ENCODE measurements at regions not wholly inside any gene's neighbourhood (a gene's known extent, or its start where the extent isn't known, plus 50 kb on each side); places are given as distances from the start of the nearest gene placed in this dataset.

DNA sequence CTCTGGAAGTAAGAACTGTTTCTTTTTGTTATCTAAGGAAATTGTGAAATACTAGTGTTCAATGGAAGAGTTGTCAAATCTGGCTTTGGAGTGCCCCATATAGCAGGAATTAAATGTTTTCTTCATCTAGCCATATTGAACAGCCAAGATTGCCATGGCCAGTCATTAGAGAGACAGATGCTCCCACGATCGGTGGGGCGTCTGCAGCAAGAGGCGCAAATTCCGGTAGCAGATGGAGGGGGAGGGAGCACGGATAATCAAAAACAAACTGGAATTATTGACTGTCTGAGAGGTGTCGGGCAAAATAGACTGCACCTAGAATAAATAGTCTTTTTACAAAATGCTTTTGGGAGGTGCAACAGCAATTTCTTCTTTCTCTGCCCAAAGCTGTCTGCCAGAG lies 139.1 kb upstream of the FSTL4 start:
- in situ Hi-C loops (cut with MboI; ENCODE audit: low sequenced_read_pairs, unreplicated experiment) = no loop called here
- DNase-seq (ENCODE audit: low spot score) = no peak
- no peak for TF ChIP-seq CTCF (IDR thresholded peaks at IDR 0.05; ENCODE audit: borderline replicate concordance, control extremely low read depth, extremely low read depth, insufficient read depth, missing control alignments)

- in situ Hi-C loops (cut with MboI; ENCODE audit: low sequenced_read_pairs, unreplicated experiment) = no loop called here
- TF ChIP-seq CTCF (IDR thresholded peaks at IDR 0.05; ENCODE audit: borderline replicate concordance, control extremely low read depth, extremely low read depth, insufficient read depth, missing control alignments) = no peak
- no peak for DNase-seq (ENCODE audit: low spot score)
Observed at GRCh38 chr5:133750856-133751255, 138.5 kb upstream of the FSTL4 start.

GRCh38 chr5:133750356-133750755 lies 138.0 kb upstream of the FSTL4 start:
- DNase-seq (ENCODE audit: low spot score) = no peak
- in situ Hi-C loops (cut with MboI; ENCODE audit: low sequenced_read_pairs, unreplicated experiment) = no loop called here
- TF ChIP-seq CTCF (IDR thresholded peaks at IDR 0.05; ENCODE audit: borderline replicate concordance, control extremely low read depth, extremely low read depth, insufficient read depth, missing control alignments) = no peak

DNA sequence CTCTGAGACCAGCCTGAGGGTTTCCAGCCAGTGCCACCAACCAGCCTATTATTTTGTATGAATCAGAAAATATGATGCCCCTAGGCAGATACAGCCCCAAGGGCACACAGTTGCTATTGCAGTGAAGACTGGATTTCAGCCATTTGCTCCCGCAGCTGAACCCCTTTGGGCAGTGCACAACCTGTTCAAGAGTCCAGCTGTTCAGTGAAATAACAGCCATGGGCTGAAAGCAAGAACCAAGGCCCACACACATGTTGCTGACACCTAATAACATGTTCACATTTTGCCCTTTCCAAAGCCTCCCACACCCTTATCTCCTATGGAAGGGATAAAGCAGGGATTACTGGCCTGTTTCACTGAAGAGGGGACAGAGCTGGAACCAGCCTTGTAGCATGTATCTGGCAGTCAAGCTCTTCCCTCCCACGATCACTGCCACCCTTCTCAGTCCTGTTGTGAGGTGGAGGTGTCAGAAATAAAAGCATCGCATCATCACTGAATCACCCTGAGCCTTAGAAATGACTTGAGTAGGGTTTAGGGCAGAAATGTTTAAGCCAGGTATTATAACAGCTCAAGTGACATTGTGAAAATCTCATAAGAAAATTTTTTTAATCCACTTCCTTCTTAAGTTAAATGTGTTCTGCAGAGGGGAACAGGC lies 137.1 kb upstream of the FSTL4 start:
- in situ Hi-C loops (cut with MboI; ENCODE audit: low sequenced_read_pairs, unreplicated experiment) = no loop called here
- no peak for TF ChIP-seq CTCF (IDR thresholded peaks at IDR 0.05; ENCODE audit: borderline replicate concordance, control extremely low read depth, extremely low read depth, insufficient read depth, missing control alignments)
- no peak for DNase-seq (ENCODE audit: low spot score)

DNA sequence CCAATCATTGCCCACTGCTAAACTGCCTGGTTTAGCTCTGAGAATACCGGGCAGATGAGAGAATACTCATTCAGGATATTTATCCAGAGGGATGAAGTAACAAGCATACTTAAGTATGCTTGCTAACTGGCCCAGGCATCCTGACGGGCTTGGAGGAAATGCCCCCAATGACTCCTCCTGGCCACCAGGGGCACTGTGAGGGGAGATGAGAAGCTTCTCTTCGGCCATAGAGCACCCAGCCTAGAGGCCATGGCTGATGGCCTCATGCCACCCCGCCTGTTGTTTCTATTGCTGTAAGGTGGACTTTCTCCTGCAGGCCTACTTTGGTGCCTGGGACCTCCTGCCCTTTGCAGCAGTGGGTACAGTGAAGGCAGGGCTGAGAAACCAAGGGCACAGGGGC lies 134.5 kb upstream of the FSTL4 start:
- peak; percentile 13 for TF ChIP-seq CTCF (IDR thresholded peaks at IDR 0.05; ENCODE audit: borderline replicate concordance, control extremely low read depth, extremely low read depth, insufficient read depth, missing control alignments)
- peak; percentile 21 for DNase-seq (ENCODE audit: low spot score)
- in situ Hi-C loops (cut with MboI; ENCODE audit: low sequenced_read_pairs, unreplicated experiment) = no loop called here

DNA sequence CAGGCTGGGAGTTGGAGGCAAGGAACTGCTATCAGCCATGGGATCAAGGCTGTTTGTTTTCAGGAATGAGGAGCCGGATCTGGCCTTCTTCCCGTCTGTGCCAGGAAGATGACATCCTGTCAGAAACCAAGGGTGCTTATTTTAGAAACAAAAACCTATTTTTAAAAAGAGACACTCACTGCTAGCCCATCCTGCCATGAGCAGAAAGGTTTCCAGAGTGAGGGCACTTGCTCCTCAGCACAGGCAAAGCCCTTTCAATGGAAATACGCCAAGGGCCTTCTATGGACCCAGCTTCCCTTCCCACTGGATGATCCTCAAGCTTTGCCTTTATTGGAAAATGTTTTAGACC lies 132.6 kb upstream of the FSTL4 start:
- no peak for DNase-seq (ENCODE audit: low spot score)
- in situ Hi-C loops (cut with MboI; ENCODE audit: low sequenced_read_pairs, unreplicated experiment) = no loop called here

More for the DNA sequence above, 132.6 kb upstream of the FSTL4 start:
- no peak for TF ChIP-seq CTCF (IDR thresholded peaks at IDR 0.05; ENCODE audit: borderline replicate concordance, control extremely low read depth, extremely low read depth, insufficient read depth, missing control alignments)

All from GM13976 (cell line).